HG03354 (cell line): ENCODE measurements at regions not wholly inside any gene's neighbourhood (a gene's known extent, or its start where the extent isn't known, plus 50 kb on each side); places are given as distances from the start of the nearest gene placed in this dataset.
"Not testable (repeated sequence)": the region's sequence is repeated elsewhere in the genome, so short reads cannot be mapped to it uniquely, and the experiment has no call there.

Experiments used
- ATAC-seq: cut with Tn5 transposase; IDR thresholded peaks from one replicate; pipeline ENCODE4 v1.9.1; 2021; ENCODE audit warnings: mild to moderate bottlenecking; ENCODE audit not compliant: unreplicated experiment, poor library complexity, severe bottlenecking

- no peak for ATAC-seq
Measured at GRCh38 chr3:72003936-72004335, 219.0 kb upstream of the PROK2 start.

DNA sequence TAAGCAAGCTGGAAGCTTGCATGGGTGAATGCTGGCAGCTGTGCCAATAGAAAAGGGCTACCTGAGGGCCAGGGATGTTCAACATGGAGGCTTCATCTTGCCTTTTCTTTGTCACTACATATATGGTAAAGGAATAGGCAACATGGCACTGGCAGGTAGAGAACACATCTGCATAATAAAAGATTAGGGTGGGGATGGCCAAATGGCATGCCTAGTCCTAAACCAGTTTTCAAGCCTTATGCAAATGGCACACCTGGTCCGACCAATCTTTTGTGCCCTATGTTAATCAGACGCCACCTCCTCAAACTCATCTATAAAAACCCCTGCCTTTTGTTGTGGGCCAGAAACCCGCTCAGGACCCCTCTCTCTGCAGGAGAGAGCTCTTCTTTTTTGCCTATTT, 216.8 kb upstream of the PROK2 start:
- ATAC-seq = no peak

- no peak for ATAC-seq
Measured at GRCh38 chr3:71998995-71999673, 214.2 kb upstream of the PROK2 start.

- ATAC-seq = no peak
Measured at GRCh38 chr3:71997066-71997653, 212.2 kb upstream of the PROK2 start.

GRCh38 chr3:71994906-71995305, 210.0 kb upstream of the PROK2 start:
- ATAC-seq = no peak

- ATAC-seq = no peak
Measured at GRCh38 chr3:71994203-71994602, 209.3 kb upstream of the PROK2 start.

DNA sequence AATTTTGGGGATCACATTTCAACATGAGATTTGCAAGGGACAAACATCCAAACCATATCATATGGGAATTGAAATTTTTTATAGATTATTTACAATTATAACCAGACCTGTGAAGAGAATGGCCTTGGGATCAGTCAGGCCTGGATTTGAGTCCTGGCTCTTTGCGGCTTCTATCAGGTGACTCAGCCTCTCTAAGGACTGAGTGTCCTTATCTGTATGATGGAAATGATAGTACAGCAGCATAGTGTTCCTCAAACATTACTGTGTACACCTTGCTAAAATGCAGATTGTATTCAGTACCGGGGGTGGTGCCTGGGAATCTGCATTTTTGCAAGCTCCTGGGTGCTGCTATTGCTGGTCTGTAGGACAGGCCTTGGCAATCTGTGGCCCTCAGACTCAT, 206.7 kb upstream of the PROK2 start:
- no peak for ATAC-seq

DNA sequence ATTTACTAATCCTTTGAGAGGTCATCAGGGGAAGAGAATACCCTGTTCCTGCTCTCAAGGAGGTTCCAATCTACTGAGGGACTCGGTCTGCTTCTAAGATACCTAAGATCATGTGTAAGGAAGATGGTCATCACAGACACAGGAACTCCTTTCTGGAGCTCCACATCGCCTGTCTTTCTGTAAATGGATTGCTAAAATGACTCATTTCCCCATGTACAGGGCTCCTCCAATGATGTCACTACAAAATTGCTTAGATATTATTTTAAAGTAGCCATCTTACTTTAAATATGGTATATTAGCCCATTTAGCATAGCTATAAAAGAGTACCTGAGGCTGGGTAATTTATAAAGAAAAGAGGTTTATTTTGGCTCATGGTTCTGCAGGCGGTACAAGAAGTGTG, 206.1 kb upstream of the PROK2 start:
- no peak for ATAC-seq

DNA sequence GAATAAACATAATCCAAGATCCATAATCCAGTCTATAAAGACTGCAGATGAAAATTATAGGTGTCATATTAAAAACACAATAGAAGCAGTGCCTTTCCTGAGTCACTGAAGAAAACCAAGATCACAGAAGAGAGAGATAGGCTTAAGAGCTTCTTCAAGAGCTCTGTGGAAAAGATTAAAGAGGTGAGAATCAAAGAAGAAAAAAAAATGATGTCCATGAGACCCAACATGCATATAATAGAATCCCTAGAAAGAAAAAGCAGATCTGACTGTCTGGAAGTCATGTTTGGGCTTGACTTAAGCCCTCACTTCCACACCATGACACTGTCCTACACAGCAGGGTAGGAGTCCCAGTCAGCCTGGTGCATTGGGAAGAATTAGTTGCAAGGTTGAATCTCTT, 205.6 kb upstream of the PROK2 start:
- ATAC-seq = no peak

- ATAC-seq = no peak
Measured at GRCh38 chr3:71989165-71989564, 204.2 kb upstream of the PROK2 start.

DNA sequence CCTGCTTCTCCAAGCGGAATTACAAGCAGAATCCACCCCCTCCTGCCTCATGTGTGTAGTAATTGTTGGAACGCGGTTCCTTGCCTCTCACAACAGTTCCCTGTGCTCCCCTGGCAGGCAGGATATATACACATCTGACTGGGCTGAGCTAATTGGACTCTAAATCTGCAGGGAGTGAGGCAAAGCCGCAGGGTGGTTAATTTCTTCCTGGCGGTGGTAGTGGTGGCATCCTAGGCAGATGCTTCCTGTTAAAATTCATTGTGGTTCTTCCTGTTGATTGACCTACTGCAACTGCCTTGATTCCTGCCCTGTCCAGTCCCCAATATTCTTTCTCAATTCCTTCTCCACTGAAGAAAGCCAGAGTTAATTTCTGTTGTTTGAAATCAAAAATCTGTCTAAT, 202.9 kb upstream of the PROK2 start:
- ATAC-seq = no peak

- no peak for ATAC-seq
Measured at GRCh38 chr3:71987089-71987735, 202.3 kb upstream of the PROK2 start.

GRCh38 chr3:71986606-71987005, 201.7 kb upstream of the PROK2 start:
- ATAC-seq = no peak

- ATAC-seq = peak; percentile 89
Measured at GRCh38 chr3:71984843-71985613, 200.1 kb upstream of the PROK2 start.

GRCh38 chr3:71983694-71984093, 198.7 kb upstream of the PROK2 start:
- ATAC-seq = no peak

- not testable (repeated sequence) for ATAC-seq
Measured at GRCh38 chr3:71982506-71983258, 197.7 kb upstream of the PROK2 start.

GRCh38 chr3:71979175-71979574, 194.2 kb upstream of the PROK2 start:
- no peak for ATAC-seq

DNA sequence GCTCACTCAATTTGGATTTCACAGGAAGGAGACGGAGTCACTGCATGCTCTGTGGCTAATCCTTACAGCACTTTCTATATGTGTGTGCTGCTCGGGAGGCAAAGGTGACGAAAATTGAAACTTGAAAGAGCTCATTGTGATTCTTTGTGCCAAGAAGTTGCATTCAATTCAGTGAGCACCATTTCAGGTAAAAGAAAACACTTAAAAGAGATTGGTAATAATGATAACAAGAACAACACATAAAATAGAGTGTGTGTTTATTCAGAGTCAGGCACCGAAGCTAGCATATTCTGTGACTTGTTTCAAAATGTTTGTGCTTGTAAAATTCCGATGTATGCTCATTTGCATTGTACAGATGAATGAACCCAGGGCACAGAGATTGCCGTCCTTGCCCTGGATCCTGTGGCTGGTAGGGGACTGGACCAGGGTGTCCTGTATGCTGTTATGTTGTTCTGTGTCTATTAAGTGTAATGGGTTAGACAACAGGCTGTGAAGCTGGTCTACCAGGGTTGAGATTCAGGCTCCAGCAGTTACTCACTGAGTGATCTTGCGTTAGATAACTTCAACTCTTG, 193.3 kb upstream of the PROK2 start:
- ATAC-seq = peak; percentile 84

DNA sequence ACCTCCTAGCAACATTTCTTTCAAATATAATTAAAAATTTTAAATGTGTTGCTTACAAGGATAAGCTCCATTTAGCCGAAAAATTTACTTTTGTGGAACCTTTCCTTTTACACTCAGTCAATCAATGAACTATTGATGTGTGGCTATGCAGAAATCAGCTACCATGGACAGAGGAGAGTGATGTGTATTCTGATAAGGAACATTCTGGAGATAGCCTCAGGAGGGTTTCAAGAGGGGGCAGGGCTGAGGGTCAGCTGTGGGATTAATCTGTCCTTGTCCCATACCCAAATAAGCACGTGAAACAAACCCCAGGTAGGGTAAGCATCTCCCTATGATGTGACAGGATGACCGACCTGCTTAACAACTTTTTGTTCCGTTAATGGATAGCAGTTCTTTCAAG, 192.6 kb upstream of the PROK2 start:
- ATAC-seq = no peak

- no peak for ATAC-seq
Measured at GRCh38 chr3:71975573-71975972, 190.6 kb upstream of the PROK2 start.
